ENCODE measurements at regions not wholly inside any gene's neighbourhood (a gene's known extent, or its start where the extent isn't known, plus 50 kb on each side); places are given as distances from the start of the nearest gene placed in this dataset.

GRCh38 chr4:156085100-156085499, 131.4 kb upstream of the CTSO start:
- TF ChIP-seq POLR2AphosphoS5 (IDR thresholded peaks at IDR 0.05), result no peak
- no peak for TF ChIP-seq CTCF (IDR thresholded peaks at IDR 0.05)

Measured in gastroesophageal sphincter (tissue), 3 donors.